ENCODE measurements at regions not wholly inside any gene's neighbourhood (a gene's known extent, or its start where the extent isn't known, plus 50 kb on each side); places are given as distances from the start of the nearest gene placed in this dataset.
"Not testable (repeated sequence)": the region's sequence is repeated elsewhere in the genome, so short reads cannot be mapped to it uniquely, and the experiment has no call there.

DNA sequence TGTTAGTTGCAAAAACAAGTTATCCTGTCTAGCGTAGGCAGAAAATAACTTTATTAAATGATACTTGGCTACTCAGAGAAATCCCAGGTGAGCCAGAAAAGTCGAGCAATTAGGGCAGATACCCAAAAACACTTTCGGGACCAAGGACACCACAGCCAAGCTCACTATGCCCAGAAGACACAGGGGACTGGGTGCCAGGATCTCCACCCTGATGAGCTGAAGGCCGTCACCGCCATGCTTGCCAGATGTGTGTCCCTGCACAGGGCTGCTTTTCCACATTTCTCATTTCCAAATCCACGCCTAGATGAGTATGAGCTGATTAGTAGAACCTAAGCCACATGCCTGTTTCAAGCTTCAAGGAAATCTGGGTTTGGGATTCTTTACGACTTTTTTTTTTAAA, 214.0 kb upstream of the SMLR1 start:
- DNase-seq = no peak

- DNase-seq = no peak
Observed at GRCh38 chr6:130615816-130616215, 211.4 kb upstream of the SMLR1 start.

DNA sequence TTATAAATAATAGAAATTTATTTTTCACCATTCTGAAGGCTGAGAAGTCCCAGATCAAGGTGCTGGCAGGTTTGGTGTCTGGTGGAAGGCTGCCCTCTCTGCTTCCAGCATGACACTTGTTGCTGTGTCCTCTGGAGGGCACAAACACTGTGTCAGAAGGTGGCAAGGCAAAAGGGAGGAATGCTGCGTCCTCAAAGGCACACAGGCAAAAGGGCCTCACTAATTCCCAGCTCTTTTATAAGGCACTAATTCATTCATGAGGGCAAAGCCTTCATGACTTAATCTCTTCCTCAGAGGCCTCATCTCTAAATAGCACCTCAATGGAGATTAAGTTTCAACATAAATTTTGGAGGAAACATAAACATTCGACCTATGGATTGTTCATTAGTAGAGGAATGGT, 209.5 kb upstream of the SMLR1 start:
- DNase-seq = no peak

DNA sequence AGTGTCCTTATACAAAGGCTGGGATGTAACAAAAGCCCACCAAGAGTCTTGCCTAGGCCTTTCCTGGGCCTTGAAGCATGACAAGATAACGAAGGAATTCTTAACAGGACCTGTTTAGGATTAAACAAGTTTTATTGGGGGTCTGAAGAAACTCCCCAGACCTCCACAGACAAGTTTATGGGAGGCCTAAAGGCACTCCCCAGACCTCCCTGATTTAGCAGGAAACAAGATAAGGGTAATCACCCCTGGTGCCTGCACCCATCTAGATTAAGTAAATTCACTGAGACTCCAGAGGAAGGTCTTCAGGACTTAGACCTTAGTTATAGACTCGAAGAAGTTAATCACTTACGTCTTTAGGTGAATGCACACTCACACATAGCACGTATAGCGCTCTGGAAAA, 208.4 kb upstream of the SMLR1 start:
- DNase-seq = not testable (repeated sequence)

DNA sequence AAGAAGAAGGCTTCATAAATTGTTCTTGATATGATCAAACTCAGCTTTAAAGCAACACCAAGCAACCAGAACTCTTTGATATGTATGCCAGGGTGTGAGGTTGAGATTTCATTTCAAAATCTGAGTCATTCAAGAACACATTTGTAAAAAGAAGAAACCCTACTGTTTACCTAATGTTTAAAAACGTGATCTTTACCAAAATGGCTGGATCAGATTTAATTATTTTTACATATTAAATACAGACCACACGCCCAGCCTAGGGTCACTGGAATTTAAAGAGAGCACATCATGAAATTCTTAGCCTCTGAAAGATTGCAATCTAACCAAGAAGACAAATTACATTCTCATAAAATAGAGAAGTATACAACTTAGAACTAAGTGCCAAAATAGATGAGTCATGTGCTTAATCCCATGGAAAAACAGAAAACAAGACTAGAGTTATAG, 206.8 kb upstream of the SMLR1 start:
- DNase-seq = no peak

- DNase-seq = no peak
Observed at GRCh38 chr6:130622142-130622541, 205.1 kb upstream of the SMLR1 start.

GRCh38 chr6:130624046-130624445, 203.2 kb upstream of the SMLR1 start:
- DNase-seq = no peak

DNA sequence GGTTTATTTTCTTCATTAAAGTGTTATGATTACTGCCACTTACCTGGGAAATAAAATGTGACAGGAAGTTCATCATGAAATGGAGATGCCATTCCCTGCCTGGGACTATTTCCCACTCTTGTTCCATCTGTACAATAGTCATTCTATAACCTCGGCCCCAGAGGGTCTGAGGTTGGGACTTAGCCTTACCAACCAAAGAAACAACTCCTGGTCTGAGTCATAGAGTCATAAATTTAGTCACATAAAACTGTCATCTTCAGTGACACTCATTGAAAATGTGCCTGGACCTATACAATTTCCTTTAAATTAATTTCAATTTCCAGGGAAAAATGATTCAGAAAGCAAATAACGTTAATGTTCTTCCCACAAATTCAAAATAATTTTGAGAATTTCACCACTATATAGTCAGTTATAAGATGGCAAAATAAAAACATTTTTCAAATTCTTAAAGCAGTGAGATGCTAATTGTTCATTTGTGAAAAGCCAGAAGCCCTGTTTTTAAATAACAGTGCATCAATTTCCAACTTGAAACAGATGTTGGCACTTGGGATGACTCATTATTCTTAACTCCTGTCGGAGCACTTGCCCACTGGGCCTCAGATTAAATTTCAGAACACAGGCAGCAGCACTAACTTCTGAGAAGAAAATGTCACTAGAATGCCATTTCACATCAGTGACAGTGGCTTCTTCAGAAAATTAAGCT, 201.2 kb upstream of the SMLR1 start:
- DNase-seq = no peak

DNA sequence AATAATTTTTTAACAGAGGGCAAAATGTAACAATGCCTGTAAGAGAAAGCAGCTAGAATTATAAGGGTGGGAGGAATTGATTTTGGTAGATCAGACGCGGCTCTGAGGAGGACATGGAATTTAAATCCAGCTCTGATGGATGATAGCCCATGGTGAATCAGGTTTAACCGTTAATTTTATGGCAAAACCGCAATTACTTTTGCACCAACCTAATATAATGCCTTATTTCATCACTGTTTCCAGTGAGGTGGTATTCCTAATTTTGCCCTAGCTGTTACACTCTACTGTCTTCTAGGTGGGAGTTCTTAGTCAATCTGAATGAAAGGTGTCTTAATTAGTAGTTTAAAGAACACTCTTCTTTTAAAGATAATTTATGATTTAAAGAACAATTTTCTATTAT, 198.3 kb upstream of the SMLR1 start:
- DNase-seq = no peak

DNA sequence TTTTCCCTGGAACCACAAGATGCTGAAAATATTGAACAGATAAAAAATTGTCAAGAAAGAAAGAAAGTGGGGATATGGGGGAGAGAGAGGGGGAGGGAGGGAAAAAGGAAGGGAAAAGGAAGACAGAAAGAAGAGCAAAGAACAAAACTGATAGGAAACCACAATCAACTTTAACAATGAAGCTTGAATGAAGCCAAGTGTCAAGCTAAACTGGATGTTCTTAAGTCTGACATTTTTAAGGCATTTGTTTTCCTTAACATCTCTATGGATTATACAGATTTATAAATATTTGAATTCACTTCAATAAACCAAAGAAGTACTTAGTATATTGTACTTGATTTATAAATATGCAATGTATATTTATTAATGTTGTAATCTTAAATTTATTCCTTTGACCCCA, 197.6 kb upstream of the SMLR1 start:
- no peak for DNase-seq

DNA sequence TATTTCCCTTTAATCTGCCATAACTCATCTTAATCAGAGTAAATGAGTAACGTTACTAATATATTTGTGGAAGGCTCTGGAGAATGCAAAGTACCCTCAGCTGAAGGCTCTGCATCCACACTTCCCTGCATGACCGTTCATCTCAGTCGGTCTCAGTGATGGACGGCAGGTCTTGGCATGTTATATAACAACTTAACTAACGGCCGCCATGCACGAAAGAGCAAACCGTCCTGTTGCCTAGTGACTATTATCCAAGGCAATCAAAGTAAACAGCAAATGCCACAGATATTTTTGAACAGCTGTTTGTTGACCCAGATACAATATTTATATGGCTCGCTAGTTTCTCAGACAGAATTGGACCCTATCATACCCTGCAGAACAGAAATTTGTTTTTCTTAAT, 194.9 kb upstream of the SMLR1 start:
- DNase-seq = no peak

- DNase-seq = no peak
Observed at GRCh38 chr6:130632897-130633296, 194.3 kb upstream of the SMLR1 start.

- DNase-seq = no peak
Observed at GRCh38 chr6:130643361-130643760, 183.8 kb upstream of the SMLR1 start.

GRCh38 chr6:130644175-130644574, 183.0 kb upstream of the SMLR1 start:
- no peak for DNase-seq

DNA sequence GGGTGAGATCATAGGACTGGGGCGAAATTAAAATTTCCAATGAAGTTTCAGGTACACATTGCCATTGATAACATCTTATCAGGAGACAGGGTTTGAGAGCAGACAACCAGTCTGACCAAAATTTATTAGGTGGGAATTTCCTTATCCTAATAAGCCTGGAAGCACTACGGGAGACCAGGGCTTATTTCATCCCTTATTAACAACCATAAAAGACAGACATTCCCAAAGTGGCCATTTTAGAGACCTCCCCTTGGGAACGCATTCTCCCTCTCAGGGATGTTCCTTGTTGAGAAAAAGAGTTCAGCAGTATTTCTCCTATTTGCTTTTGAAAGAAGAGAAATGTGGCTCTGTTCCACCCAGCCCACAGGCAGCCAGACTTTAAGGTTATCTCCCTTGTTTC, 182.4 kb upstream of the SMLR1 start:
- not testable (repeated sequence) for DNase-seq

- DNase-seq = no peak
Observed at GRCh38 chr6:130647246-130647645, 180.0 kb upstream of the SMLR1 start.

DNA sequence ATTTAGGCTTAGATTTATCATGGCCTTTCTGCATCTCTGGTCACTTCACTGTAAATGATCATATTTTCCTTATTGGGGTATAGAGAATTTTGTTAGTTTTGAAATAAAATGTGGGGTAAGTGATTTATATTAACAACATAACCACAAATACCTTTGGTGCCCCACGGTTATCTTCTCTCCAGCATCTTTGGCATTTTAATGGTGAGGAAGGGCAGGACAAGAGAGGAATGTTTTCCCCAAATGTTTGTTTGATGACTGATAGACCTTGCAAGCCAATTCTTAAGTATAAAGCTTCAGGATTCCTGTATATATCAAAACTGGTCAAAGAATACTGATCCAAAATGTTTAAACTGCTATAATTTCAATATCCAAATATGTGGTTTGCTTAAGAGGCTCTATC, 171.6 kb upstream of the SMLR1 start:
- DNase-seq = no peak

DNA sequence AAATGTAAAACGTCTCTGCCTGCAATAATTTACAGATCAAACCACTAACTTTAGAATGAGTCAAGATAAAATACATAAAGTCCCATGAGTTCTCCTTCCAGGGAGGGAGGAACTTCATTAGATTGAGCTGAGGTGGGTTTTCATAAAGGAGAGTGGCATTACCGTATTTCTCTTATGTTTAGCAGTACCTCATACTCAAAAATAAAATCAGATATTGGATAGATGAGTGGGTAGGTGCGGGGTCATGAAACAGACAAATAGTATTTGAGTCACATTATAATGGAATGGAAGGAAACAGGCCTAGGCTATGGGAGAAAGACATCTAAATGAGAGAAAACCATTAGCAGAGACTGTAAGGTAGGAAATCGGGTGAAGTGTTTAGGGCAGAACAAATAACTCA, 166.1 kb upstream of the SMLR1 start:
- no peak for DNase-seq

- DNase-seq = no peak
Observed at GRCh38 chr6:130666786-130667185, 160.4 kb upstream of the SMLR1 start.

DNA sequence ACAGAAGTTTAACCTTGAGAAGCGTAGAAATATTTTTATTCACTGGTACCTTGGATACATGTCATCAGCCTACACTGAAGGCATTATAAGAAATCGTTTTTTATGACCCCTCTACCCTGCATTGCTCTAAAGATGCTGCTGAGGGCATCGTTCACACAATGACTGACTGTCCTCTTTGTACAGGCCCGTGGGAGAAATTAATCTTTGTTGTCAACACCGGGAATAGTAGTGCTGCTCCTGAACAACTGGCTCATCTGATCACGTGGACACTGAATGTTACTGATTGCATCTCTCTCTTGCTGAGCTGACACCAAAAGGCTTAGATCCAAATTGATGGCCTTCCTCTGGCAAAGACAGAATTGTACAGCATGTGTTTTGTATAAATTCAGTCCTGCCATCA, 157.1 kb upstream of the SMLR1 start:
- DNase-seq = no peak

DNA sequence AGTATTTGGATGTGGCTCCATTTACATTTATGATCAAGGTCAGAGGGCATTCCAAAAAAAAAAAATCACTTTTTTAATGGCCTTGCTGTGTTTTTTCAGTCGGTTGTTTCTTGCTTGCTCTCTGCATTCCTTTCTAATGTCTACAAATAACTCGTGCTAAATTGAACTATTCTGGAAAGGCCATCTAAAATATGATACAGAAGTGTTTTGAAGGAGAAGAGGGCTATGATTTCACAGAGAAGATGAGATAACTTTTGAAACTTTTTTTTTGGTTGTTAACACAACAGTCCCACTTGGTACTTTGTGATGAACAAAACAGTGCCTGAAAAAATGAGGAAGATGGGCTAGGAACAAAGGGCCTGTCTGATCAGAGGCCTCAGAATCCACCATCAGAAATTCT, 156.1 kb upstream of the SMLR1 start:
- DNase-seq = no peak

- no peak for DNase-seq
Observed at GRCh38 chr6:130671577-130671976, 155.6 kb upstream of the SMLR1 start.

GRCh38 chr6:130672153-130672552, 155.1 kb upstream of the SMLR1 start:
- DNase-seq = no peak

DNA sequence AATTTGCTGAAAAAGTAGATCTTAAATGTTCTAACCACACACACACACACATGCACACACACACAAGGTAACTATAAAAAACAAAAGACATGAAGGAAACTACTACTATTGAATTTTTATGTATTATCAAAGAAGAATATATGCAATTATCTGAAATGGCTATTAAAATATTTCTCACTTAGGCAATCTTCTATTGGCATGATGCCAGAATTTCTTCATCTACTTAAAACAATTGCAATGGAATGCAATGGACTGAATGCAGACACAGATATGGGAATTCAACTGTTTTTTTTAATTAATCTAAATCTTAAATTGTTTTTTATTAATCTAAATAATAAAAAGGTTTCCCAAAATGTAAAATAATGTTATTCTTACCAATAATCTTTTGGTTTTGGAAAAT, 152.6 kb upstream of the SMLR1 start:
- peak in 1 of 2 donors; percentile 7 for DNase-seq

DNA sequence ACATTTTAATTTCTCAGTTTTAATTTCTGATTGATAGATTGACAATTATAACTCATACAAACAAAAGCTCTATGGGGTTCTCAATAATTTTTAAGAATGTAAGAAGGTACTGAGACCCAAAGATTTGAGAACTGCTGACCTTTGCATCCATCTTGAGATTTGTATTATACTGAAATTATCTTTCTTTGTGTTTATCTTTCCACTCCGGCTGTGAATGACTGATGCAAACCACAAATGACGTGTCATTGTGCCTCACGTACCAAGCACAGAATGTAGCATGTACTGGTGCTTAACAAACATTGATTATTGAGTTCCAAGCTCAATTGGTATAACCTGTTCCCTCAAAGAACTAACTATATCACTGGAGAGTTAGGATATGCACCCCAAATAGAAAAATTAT, 152.1 kb upstream of the SMLR1 start:
- no peak for DNase-seq

Measured in inflammatory macrophage treated with lipopolysaccharide for 1 hour (primary cell).